HUES48 (cell line): ENCODE measurements at regions not wholly inside any gene's neighbourhood (a gene's known extent, or its start where the extent isn't known, plus 50 kb on each side); places are given as distances from the start of the nearest gene placed in this dataset.

Experiments
- H3K27ac ChIP-seq: one replicate; pipeline ENCODE4 v1.7.0; 2013; ENCODE audit warnings: low read depth, low read length, inconsistent platforms
- H3K27me3 ChIP-seq: 2 replicates; pipeline ENCODE4 v1.6.1; 2013; ENCODE audit warnings: mild to moderate bottlenecking, low read length; ENCODE audit not compliant: control insufficient read depth, insufficient read depth
- H3K36me3 ChIP-seq: 2 replicates; pipeline ENCODE4 v1.6.1; 2013; ENCODE audit warnings: low read length; ENCODE audit not compliant: control insufficient read depth, insufficient read depth
- H3K4me1 ChIP-seq: 2 replicates; pipeline ENCODE4 v1.6.1; 2013; ENCODE audit warnings: mild to moderate bottlenecking, low read length; ENCODE audit not compliant: control insufficient read depth, insufficient read depth
- H3K4me3 ChIP-seq: 2 replicates; pipeline ENCODE4 v1.5.1; 2013; ENCODE audit warnings: mild to moderate bottlenecking, low read depth, low read length
- H3K9ac ChIP-seq: 2 replicates; pipeline ENCODE4 v1.6.1; 2013; ENCODE audit warnings: mild to moderate bottlenecking, low read depth, low read length, moderate library complexity
- H3K9me3 ChIP-seq: 2 replicates; pipeline ENCODE4 v1.6.1; 2013; ENCODE audit warnings: low read length; ENCODE audit not compliant: control insufficient read depth, insufficient read depth

- no peak overlapping the region for H3K27ac ChIP-seq
- no peak overlapping the region for H3K9ac ChIP-seq
- no peaks in the 10 kb centered on the region for H3K27me3 ChIP-seq
- no peaks in the 10 kb centered on the region for H3K36me3 ChIP-seq
- no peaks in the 10 kb centered on the region for H3K9me3 ChIP-seq
- H3K4me3 ChIP-seq, result no peak overlapping the region
- H3K4me1 ChIP-seq, result no peaks in the 10 kb centered on the region
Observed at GRCh38 chr4:59938166-59938565, 1262.0 kb upstream of the ADGRL3 start.

GRCh38 chr4:59945277-59945676, 1254.8 kb upstream of the ADGRL3 start:
- H3K36me3 ChIP-seq, result no peaks in the 10 kb centered on the region
- H3K4me1 ChIP-seq, result no peaks in the 10 kb centered on the region
- no peaks in the 10 kb centered on the region for H3K9me3 ChIP-seq
- H3K27ac ChIP-seq, result no peak overlapping the region
- no peaks in the 10 kb centered on the region for H3K27me3 ChIP-seq
- no peak overlapping the region for H3K4me3 ChIP-seq
- H3K9ac ChIP-seq, result no peak overlapping the region

DNA sequence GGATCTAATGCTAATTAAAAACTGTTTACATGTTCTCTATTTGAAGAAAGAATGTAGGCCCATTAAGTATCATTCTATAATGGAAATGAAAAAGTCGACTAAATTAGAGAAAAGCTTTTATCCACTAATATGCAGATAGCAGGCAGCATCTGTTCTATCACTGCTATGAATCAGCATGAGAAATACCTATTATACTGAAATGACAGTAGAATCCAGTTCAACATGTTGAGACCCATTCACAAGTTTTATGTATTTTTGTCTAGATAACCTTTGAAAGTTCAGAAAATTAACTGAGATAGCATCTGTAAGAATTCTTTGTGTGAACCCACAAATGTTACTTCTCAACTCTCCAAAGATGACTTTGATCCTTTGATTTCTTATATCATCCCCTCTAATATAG, 1254.4 kb upstream of the ADGRL3 start:
- no peak overlapping the region for H3K4me3 ChIP-seq
- H3K27me3 ChIP-seq, result no peaks in the 10 kb centered on the region
- H3K4me1 ChIP-seq, result no peaks in the 10 kb centered on the region
- no peak overlapping the region for H3K27ac ChIP-seq
- H3K36me3 ChIP-seq, result no peaks in the 10 kb centered on the region
- H3K9me3 ChIP-seq, result no peaks in the 10 kb centered on the region
- H3K9ac ChIP-seq, result no peak overlapping the region

DNA sequence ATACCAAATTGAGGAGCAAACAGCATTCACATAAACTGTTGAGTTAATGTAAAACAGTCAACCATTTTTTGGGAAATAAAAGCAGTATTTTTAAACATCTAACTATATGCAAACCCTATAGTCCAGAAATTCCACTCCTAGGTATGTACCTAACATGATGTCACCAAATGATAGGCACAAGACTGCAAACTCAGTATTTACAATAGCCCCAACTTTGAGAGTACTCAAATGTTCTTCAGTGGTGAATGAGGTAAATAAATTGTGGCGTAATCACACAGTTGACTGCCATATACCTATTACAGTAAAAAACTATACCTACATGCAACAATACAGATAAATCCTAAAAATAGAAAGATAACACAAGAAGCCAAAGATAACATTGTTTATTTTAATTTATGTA, 1243.8 kb upstream of the ADGRL3 start:
- Histone ChIP-seq H3K9ac (no peak overlapping the region), H3K4me3 (no peak overlapping the region), H3K4me1 (no peaks in the 10 kb centered on the region)

GRCh38 chr4:59960143-59960542, 1240.0 kb upstream of the ADGRL3 start:
- Histone ChIP-seq H3K27me3 (no peaks in the 10 kb centered on the region), H3K4me1 (no peaks in the 10 kb centered on the region), H3K9me3 (no peaks in the 10 kb centered on the region)

More for the DNA sequence above, 1243.8 kb upstream of the ADGRL3 start:
- H3K27ac ChIP-seq, result no peak overlapping the region
- no peaks in the 10 kb centered on the region for H3K9me3 ChIP-seq
- H3K27me3 ChIP-seq, result no peaks in the 10 kb centered on the region
- no peaks in the 10 kb centered on the region for H3K36me3 ChIP-seq

GRCh38 chr4:59966758-59967157, 1233.4 kb upstream of the ADGRL3 start:
- Histone ChIP-seq H3K4me1 (no peaks in the 10 kb centered on the region), H3K36me3 (no peaks in the 10 kb centered on the region), H3K9ac (no peak overlapping the region), H3K27ac (no peak overlapping the region), H3K27me3 (no peaks in the 10 kb centered on the region), H3K4me3 (no peak overlapping the region), H3K9me3 (no peaks in the 10 kb centered on the region)

More at GRCh38 chr4:59960143-59960542, 1240.0 kb upstream of the ADGRL3 start:
- no peaks in the 10 kb centered on the region for H3K36me3 ChIP-seq
- H3K9ac ChIP-seq, result no peak overlapping the region
- no peak overlapping the region for H3K27ac ChIP-seq
- H3K4me3 ChIP-seq, result no peak overlapping the region

DNA sequence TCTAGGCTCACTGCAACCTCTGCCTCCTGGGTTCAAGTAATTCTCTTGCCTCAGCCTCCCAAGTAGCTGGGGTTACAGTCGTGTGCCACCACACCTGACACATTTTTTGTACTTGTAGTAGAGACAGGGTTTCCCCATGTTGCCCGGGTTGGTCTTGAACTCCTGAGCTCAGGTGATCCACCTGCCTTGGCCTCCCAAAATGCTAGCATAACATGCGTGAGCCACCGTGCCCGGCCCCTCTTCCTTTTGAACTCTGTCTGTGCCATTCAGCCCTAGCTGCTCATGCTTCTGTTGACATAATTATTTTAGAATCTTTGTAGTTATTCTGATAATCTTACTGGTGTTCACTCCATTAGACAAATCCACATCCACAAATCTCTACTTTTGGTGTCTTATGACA, 1231.3 kb upstream of the ADGRL3 start:
- Histone ChIP-seq H3K27ac (no peak overlapping the region), H3K4me1 (no peaks in the 10 kb centered on the region), H3K27me3 (no peaks in the 10 kb centered on the region), H3K4me3 (no peak overlapping the region), H3K9me3 (no peaks in the 10 kb centered on the region), H3K9ac (no peak overlapping the region), H3K36me3 (no peaks in the 10 kb centered on the region)

GRCh38 chr4:59969909-59970308, 1230.2 kb upstream of the ADGRL3 start:
- H3K4me3 ChIP-seq, result no peak overlapping the region
- H3K9ac ChIP-seq, result no peak overlapping the region
- H3K27me3 ChIP-seq, result no peaks in the 10 kb centered on the region
- no peaks in the 10 kb centered on the region for H3K4me1 ChIP-seq
- H3K36me3 ChIP-seq, result no peaks in the 10 kb centered on the region
- H3K9me3 ChIP-seq, result no peaks in the 10 kb centered on the region
- no peak overlapping the region for H3K27ac ChIP-seq

DNA sequence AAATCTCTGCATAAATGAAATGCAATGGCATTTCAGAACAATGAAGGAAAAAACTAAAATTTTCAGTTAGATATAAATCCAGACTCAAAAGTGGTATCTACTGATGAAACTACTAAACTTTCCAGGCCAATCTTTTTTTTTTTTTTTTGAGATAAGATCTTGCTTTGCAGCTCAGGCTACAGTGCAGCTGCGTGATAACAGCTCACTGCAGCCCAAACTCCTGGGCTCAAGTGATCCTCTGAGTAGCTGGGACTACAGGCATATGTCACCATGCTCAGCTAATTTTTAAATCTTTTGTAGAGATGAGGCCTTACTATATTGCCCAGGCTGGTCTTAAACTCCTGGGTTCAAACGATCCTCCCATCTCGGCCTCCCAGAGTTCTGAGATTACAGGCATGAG, 1228.2 kb upstream of the ADGRL3 start:
- no peak overlapping the region for H3K4me3 ChIP-seq
- H3K4me1 ChIP-seq, result no peaks in the 10 kb centered on the region
- no peaks in the 10 kb centered on the region for H3K9me3 ChIP-seq
- no peak overlapping the region for H3K27ac ChIP-seq
- H3K9ac ChIP-seq, result no peak overlapping the region
- H3K36me3 ChIP-seq, result no peaks in the 10 kb centered on the region
- H3K27me3 ChIP-seq, result no peaks in the 10 kb centered on the region

DNA sequence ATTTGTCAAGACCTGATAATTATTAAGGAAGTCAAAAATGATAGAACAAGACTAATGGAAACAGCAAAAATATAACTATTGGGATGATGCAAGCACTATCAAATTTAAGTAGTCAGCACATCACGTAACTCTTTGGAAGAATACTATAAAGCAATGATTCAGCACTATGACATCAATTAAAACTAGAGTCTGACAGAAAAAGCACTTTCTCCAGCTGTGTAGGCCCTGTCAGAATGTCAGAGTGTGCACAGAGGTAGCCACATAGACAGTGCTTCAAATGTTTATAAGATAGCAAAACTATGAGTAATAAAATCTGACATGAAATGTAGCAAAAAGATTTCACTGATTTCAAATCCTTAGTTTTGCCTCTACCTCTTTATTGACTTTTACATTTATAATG, 1226.6 kb upstream of the ADGRL3 start:
- H3K36me3 ChIP-seq, result no peaks in the 10 kb centered on the region
- no peak overlapping the region for H3K4me3 ChIP-seq
- no peak overlapping the region for H3K9ac ChIP-seq
- H3K27ac ChIP-seq, result no peak overlapping the region
- H3K4me1 ChIP-seq, result no peaks in the 10 kb centered on the region
- no peaks in the 10 kb centered on the region for H3K9me3 ChIP-seq
- H3K27me3 ChIP-seq, result no peaks in the 10 kb centered on the region

DNA sequence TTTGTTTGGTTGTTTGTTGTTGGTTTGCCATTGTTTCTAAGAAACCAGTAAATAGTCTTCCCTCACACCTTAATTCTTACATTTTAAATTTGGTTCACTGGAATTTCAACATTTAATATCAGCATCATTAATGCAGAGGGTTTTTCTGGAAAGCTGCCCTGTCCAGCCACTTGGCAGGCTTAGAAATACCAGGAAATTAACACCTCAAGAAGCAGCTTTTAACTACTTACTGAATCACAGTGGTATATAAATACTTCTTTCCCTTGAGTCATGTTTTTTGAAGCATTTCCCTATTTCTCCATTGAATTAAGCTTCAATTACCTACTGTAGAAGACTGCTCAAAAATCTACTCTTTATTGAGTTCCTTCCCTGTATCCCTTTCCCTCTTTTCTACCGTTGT, 1221.1 kb upstream of the ADGRL3 start:
- Histone ChIP-seq H3K27me3 (no peaks in the 10 kb centered on the region), H3K9me3 (no peaks in the 10 kb centered on the region), H3K4me3 (no peak overlapping the region), H3K36me3 (no peaks in the 10 kb centered on the region), H3K9ac (no peak overlapping the region), H3K4me1 (no peaks in the 10 kb centered on the region; the same call in 1 of the 2 replicates), H3K27ac (no peak overlapping the region)

GRCh38 chr4:59983852-59984251, 1216.3 kb upstream of the ADGRL3 start:
- Histone ChIP-seq H3K27ac (no peak overlapping the region), H3K27me3 (no peaks in the 10 kb centered on the region), H3K4me1 (no peaks in the 10 kb centered on the region; the same call in 1 of the 2 replicates), H3K4me3 (no peak overlapping the region), H3K9me3 (no peaks in the 10 kb centered on the region), H3K36me3 (no peaks in the 10 kb centered on the region), H3K9ac (no peak overlapping the region)
